ENCODE measurements at regions not wholly inside any gene's neighbourhood (a gene's known extent, or its start where the extent isn't known, plus 50 kb on each side); places are given as distances from the start of the nearest gene placed in this dataset.

- H3K27me3 ChIP-seq = no peaks in the 10 kb centered on the region
- no peak overlapping the region for H3K27ac ChIP-seq
- no peak overlapping the region for H3K4me3 ChIP-seq
- intact Hi-C loops (cut with DNase I) = loop anchor here in 1 of 2 donors (10.0 kb wide), 1 partner anchor 51 kb away; no protein-coding TSS in a partner anchor
- no peak for TF ChIP-seq POLR2A (IDR thresholded peaks at IDR 0.05)
- no peak for TF ChIP-seq CTCF (IDR thresholded peaks at IDR 0.05)
- no peaks in the 10 kb centered on the region for H3K36me3 ChIP-seq
- no peak for DNase-seq
- 74% methylated on average over 3 of the region's 3 CpGs for WGBS (ENCODE audit: insufficient coverage, low coverage, low lambda C conversion rate, missing lambda C conversion rate)
- no peak for ATAC-seq
- H3K4me1 ChIP-seq = no peaks in the 10 kb centered on the region
- H3K9me3 ChIP-seq = no peaks in the 10 kb centered on the region
Observed at GRCh38 chr9:38255599-38255998, 136.9 kb upstream of the ALDH1B1 start.

GRCh38 chr9:38254756-38255155, 137.7 kb upstream of the ALDH1B1 start:
- H3K27me3 ChIP-seq = no peaks in the 10 kb centered on the region
- no peaks in the 10 kb centered on the region for H3K9me3 ChIP-seq
- ATAC-seq = no peak
- WGBS (ENCODE audit: insufficient coverage, low coverage, low lambda C conversion rate, missing lambda C conversion rate) = 60% methylated on average over 1 of the region's 2 CpGs
- H3K36me3 ChIP-seq = no peaks in the 10 kb centered on the region
- no peak overlapping the region for H3K4me3 ChIP-seq
- no peak for DNase-seq
- TF ChIP-seq CTCF (IDR thresholded peaks at IDR 0.05) = no peak
- no peak for TF ChIP-seq POLR2A (IDR thresholded peaks at IDR 0.05)
- no peaks in the 10 kb centered on the region for H3K4me1 ChIP-seq
- no peak overlapping the region for H3K27ac ChIP-seq
- intact Hi-C loops (cut with DNase I) = loop anchor here in 1 of 2 donors (10.0 kb wide), 1 partner anchor 50 kb away; no protein-coding TSS in a partner anchor

GRCh38 chr9:38254151-38254550, 138.4 kb upstream of the ALDH1B1 start:
- intact Hi-C loops (cut with DNase I) = loop anchor here in 1 of 2 donors (10.0 kb wide), 1 partner anchor 49 kb away; no protein-coding TSS in a partner anchor
- WGBS (ENCODE audit: insufficient coverage, low coverage, low lambda C conversion rate, missing lambda C conversion rate) = 41% methylated on average over 4 of the region's 7 CpGs
- Histone ChIP-seq H3K36me3 (no peaks in the 10 kb centered on the region), H3K27me3 (no peaks in the 10 kb centered on the region), H3K4me3 (no peak overlapping the region), H3K27ac (no peak overlapping the region), H3K4me1 (no peaks in the 10 kb centered on the region), H3K9me3 (no peaks in the 10 kb centered on the region)
- no peak for TF ChIP-seq CTCF (IDR thresholded peaks at IDR 0.05)
- no peak for TF ChIP-seq POLR2A (IDR thresholded peaks at IDR 0.05)
- DNase-seq (no peak), ATAC-seq (no peak)

DNA sequence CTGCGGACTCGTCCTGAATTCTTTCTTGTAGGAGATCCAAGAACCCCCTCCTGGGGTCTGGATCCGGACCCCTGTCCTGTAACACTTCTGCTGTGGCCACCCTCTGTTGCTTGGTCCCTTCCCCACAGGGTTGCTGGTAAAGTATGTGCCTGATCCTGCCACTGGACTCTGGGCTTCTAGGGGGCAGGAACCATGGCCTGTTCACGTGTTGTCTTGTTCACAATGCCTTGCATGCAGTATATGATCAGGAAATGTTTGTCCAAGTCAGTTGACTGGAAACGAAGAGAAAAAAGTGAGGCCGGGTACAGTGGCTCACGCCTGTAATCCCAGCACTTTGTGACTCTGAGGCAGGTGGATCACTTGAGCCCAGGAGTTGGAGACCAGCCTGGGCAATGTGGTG, 139.3 kb upstream of the ALDH1B1 start:
- WGBS (ENCODE audit: insufficient coverage, low coverage, low lambda C conversion rate, missing lambda C conversion rate) = 54% methylated on average over 4 of the region's 7 CpGs
- intact Hi-C loops (cut with DNase I) = loop anchor here in 1 of 2 donors (10.0 kb wide), 1 partner anchor 48 kb away; no protein-coding TSS in a partner anchor
- ATAC-seq (no peak), DNase-seq (no peak)
- Histone ChIP-seq H3K27me3 (no peaks in the 10 kb centered on the region), H3K36me3 (no peaks in the 10 kb centered on the region), H3K9me3 (no peaks in the 10 kb centered on the region), H3K27ac (no peak overlapping the region), H3K4me3 (no peak overlapping the region), H3K4me1 (no peaks in the 10 kb centered on the region)
- no peak for TF ChIP-seq CTCF (IDR thresholded peaks at IDR 0.05)
- TF ChIP-seq POLR2A (IDR thresholded peaks at IDR 0.05) = no peak

Measured in right lobe of liver (tissue), 6 donors.